ENCODE measurements at regions not wholly inside any gene's neighbourhood (a gene's known extent, or its start where the extent isn't known, plus 50 kb on each side); places are given as distances from the start of the nearest gene placed in this dataset.

GRCh38 chr2:16615687-16616615 is 49.7 kb downstream of the CYRIA start:
- no peak for DNase-seq (ENCODE audit: low read depth, low spot score)
- H3K4me1 Mint-ChIP-seq = peaks cover 18% of the 10 kb centered on the region
- H3K9me3 Mint-ChIP-seq = no peaks in the 10 kb centered on the region
- TF ChIP-seq, protein P1, sequence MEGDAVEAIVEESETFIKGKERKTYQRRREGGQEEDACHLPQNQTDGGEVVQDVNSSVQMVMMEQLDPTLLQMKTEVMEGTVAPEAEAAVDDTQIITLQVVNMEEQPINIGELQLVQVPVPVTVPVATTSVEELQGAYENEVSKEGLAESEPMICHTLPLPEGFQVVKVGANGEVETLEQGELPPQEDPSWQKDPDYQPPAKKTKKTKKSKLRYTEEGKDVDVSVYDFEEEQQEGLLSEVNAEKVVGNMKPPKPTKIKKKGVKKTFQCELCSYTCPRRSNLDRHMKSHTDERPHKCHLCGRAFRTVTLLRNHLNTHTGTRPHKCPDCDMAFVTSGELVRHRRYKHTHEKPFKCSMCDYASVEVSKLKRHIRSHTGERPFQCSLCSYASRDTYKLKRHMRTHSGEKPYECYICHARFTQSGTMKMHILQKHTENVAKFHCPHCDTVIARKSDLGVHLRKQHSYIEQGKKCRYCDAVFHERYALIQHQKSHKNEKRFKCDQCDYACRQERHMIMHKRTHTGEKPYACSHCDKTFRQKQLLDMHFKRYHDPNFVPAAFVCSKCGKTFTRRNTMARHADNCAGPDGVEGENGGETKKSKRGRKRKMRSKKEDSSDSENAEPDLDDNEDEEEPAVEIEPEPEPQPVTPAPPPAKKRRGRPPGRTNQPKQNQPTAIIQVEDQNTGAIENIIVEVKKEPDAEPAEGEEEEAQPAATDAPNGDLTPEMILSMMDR (conservative IDR thresholded peaks at IDR 0.05) = no peak
- H3K27me3 Mint-ChIP-seq (ENCODE audit: low read depth) = no peaks in the 10 kb centered on the region
- H3K36me3 Mint-ChIP-seq (ENCODE audit: low read depth) = peaks cover 3% of the 10 kb centered on the region
- H3K4me3 Mint-ChIP-seq = no peak overlapping the region
- H3K27ac Mint-ChIP-seq (ENCODE audit: unreplicated experiment) = peak overlapping the region; percentile 10

DNA sequence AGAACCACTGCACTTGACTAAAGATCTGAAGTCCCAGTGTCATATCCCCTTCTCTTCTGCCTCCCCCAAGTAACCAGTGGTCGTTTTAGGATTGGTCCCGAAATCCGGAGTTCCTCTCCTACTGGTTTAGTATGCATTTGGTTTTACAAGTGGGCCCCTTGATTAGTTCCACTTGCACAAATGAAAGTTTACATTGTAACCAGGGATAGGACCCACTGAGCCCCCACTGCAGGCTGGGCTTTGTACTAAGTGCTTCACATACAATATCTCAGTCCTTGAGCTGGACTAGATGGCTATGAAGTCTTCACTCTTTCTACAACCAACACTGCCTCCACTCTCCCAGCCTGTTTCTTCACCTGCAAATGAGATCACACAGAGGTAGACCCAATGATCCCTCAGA is 50.4 kb downstream of the CYRIA start:
- H3K4me1 Mint-ChIP-seq = peaks cover 18% of the 10 kb centered on the region
- DNase-seq (ENCODE audit: low read depth, low spot score) = no peak
- TF ChIP-seq, protein P1 (conservative IDR thresholded peaks at IDR 0.05) = no peak

DNA sequence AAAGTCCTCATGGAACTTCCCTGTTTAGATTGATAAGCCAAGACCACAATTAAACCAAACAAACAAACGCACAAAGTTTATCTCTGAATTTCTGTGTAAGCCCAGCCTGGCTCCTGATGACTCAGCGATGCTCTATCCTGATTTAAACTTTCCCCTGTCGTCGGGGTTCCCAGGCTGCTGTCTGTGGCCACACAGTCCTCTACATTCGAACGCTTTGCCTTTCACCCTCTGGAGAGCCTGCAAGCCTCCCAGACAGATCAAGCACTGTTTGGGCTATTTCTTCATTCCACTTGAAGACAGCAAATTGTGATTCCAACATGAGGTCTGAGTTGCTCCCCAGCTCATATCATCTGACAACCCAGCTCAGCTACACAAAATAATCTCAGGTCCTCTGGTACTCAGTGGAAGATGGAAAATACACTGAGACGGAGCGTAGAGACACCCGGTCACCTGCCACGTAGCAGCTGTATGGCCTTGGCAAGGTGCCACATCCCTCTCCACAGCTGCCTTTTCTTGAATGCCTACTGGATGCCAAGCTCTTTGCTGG is 51.2 kb downstream of the CYRIA start:
- Mint-ChIP-seq H3K27me3 (ENCODE audit: low read depth) (no peaks in the 10 kb centered on the region), H3K4me3 (no peak overlapping the region), H3K4me1 (peaks cover 18% of the 10 kb centered on the region), H3K36me3 (ENCODE audit: low read depth) (no peaks in the 10 kb centered on the region), H3K9me3 (no peaks in the 10 kb centered on the region), H3K27ac (ENCODE audit: unreplicated experiment) (no peak overlapping the region)
- TF ChIP-seq, protein P1 (conservative IDR thresholded peaks at IDR 0.05) = no peak
- DNase-seq (ENCODE audit: low read depth, low spot score) = no peak

More for the DNA sequence above, 50.4 kb downstream of the CYRIA start:
- Mint-ChIP-seq H3K27ac (ENCODE audit: unreplicated experiment) (no peak overlapping the region), H3K4me3 (no peak overlapping the region), H3K36me3 (ENCODE audit: low read depth) (no peaks in the 10 kb centered on the region), H3K9me3 (no peaks in the 10 kb centered on the region), H3K27me3 (ENCODE audit: low read depth) (no peaks in the 10 kb centered on the region)

DNA sequence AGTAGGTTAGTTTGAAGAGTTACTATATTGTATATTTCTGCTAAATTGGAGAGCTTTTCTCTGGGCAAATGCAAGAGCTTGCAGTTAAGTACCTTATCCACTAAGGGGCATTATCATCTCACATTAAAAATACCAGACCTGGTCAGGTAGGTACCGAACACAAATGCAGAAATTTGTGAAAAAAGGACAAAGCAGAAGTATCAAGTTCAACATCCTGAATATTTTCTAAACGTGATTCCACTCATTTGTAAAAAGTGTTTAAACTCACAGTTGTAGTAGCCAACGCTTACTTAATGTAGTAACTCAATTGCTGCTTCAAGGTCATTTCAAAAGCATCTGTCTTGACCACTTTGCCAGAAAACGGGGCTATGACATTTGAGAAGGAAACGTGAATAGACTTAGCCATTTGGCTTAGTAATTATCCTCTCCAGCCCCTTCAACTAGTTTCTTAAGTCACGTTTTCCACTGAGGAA is 52.1 kb downstream of the CYRIA start:
- DNase-seq (ENCODE audit: low read depth, low spot score) = no peak
- TF ChIP-seq, protein P1 (conservative IDR thresholded peaks at IDR 0.05) = peak; percentile 77
- no peak overlapping the region for H3K4me3 Mint-ChIP-seq
- no peaks in the 10 kb centered on the region for H3K9me3 Mint-ChIP-seq
- peaks cover 23% of the 10 kb centered on the region for H3K4me1 Mint-ChIP-seq
- no peaks in the 10 kb centered on the region for H3K27me3 Mint-ChIP-seq (ENCODE audit: low read depth)
- H3K27ac Mint-ChIP-seq (ENCODE audit: unreplicated experiment) = no peak overlapping the region
- no peaks in the 10 kb centered on the region for H3K36me3 Mint-ChIP-seq (ENCODE audit: low read depth)

DNA sequence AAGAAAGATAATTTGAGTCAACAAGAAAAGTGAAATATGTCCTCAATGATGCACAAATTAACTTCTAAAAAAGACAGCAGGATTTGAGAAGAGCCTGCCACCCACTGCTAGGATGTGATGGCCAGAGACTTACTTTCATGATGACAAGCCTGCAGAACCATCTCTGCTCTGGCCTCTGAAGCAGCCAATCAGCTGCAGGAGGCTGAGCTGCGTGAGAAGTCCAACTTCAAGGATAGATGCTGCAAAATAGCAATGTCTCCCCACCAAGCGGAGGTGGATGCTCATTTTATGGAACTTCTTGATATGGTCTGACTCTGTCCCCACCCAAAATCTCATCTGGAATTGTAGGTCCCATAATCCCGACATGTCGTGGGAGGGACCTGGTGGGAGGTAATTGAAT is 53.1 kb downstream of the CYRIA start:
- Mint-ChIP-seq H3K27ac (ENCODE audit: unreplicated experiment) (no peak overlapping the region), H3K9me3 (no peaks in the 10 kb centered on the region), H3K36me3 (ENCODE audit: low read depth) (no peaks in the 10 kb centered on the region), H3K4me1 (peaks cover 31% of the 10 kb centered on the region), H3K27me3 (ENCODE audit: low read depth) (no peaks in the 10 kb centered on the region), H3K4me3 (no peak overlapping the region)
- TF ChIP-seq, protein P1 (conservative IDR thresholded peaks at IDR 0.05) = no peak
- DNase-seq (ENCODE audit: low read depth, low spot score) = no peak

All from neural crest cell (in vitro differentiated cells).